ENCODE measurements at regions not wholly inside any gene's neighbourhood (a gene's known extent, or its start where the extent isn't known, plus 50 kb on each side); places are given as distances from the start of the nearest gene placed in this dataset.

- no peak overlapping the region for H3K27ac ChIP-seq (ENCODE audit: control insufficient read depth, insufficient read depth, low read length)
Measured at GRCh38 chr3:70889162-70890019, 577.0 kb upstream of the MDFIC2 start.

DNA sequence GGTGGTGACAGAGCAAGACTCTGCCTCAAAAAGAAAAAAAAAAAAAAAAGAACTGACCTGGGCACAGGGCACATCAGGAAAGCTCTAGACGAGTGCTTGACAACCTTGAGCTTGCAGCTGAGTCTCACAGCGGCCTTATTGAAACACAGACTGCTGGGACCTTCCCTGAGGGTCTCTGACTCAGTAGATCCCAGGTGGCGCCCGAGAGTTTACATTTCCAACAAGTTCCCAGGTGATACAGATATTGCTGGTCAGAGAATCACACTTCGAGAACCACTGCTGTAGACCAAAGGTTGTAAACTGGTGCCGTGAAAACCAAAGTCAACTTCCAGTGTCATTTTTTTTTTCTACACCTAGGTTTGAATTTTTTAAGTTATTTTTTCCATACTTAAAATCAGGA is 573.2 kb upstream of the MDFIC2 start:
- Histone ChIP-seq H3K4me2 (ENCODE audit: control insufficient read depth, extremely low read depth, insufficient read depth, low read depth, low read length) (no peak overlapping the region), H3K9me1 (ENCODE audit: control insufficient read depth, extremely low read depth, insufficient read depth, low read length) (no peaks in the 10 kb centered on the region), H3K79me2 (ENCODE audit: control insufficient read depth, insufficient read depth, low read length) (no peaks in the 10 kb centered on the region), H3K4me1 (ENCODE audit: control insufficient read depth, extremely low read depth, insufficient read depth, low read length) (no peaks in the 10 kb centered on the region), H4K20me1 (ENCODE audit: control insufficient read depth, extremely low read depth, insufficient read depth, low read length) (no peaks in the 10 kb centered on the region), H3K27ac (ENCODE audit: control insufficient read depth, insufficient read depth, low read length) (no peak overlapping the region), H3K9ac (ENCODE audit: control insufficient read depth, extremely low read depth, insufficient read depth, low read length) (no peak overlapping the region), H3K36me3 (ENCODE audit: control insufficient read depth in 2 of 2, extremely low read depth in 1 of 2, insufficient read depth in 2 of 2, low read length in 2 of 2) (no peaks in the 10 kb centered on the region), H3K4me3 (ENCODE audit: control insufficient read depth in 2 of 3, extremely low read depth in 1 of 3, insufficient read depth in 2 of 3, low read depth in 1 of 3, low read length in 3 of 3) (no peak overlapping the region), H3K9me3 (ENCODE audit: control insufficient read depth, low read depth, low read length) (no peaks in the 10 kb centered on the region), H3K27me3 (ENCODE audit: control insufficient read depth, extremely low read depth, insufficient read depth, low read length) (no peaks in the 10 kb centered on the region), H2AFZ (ENCODE audit: control insufficient read depth, low read length) (no peak overlapping the region)
- FAIRE-seq, result no peak
- dilution Hi-C loops (cut with MboI; ENCODE audit: extremely low pct_ligation_motif_present, low sequenced_read_pairs), result no loop called here
- DNase-seq (ENCODE audit: low read depth, low spot score), result no peak
- TF ChIP-seq EZH2 (IDR thresholded peaks at IDR 0.05; ENCODE audit: low read length) (no peak), CTCF (optimal IDR thresholded peaks at IDR 0.05 in 1 of 3, IDR thresholded peaks at IDR 0.05 in 1 of 3, conservative IDR thresholded peaks at IDR 0.05 in 1 of 3; ENCODE audit: extremely low read depth in 1 of 3, insufficient read depth in 2 of 3, low read length in 3 of 3) (no peak)

More at GRCh38 chr3:70889162-70890019, 577.0 kb upstream of the MDFIC2 start:
- H3K27me3 ChIP-seq (ENCODE audit: control insufficient read depth, extremely low read depth, insufficient read depth, low read length), result no peaks in the 10 kb centered on the region
- no peaks in the 10 kb centered on the region for H3K36me3 ChIP-seq (ENCODE audit: control insufficient read depth in 2 of 2, extremely low read depth in 1 of 2, insufficient read depth in 2 of 2, low read length in 2 of 2)
- no peak overlapping the region for H3K9ac ChIP-seq (ENCODE audit: control insufficient read depth, extremely low read depth, insufficient read depth, low read length)
- no peaks in the 10 kb centered on the region for H3K9me3 ChIP-seq (ENCODE audit: control insufficient read depth, low read depth, low read length)
- H4K20me1 ChIP-seq (ENCODE audit: control insufficient read depth, extremely low read depth, insufficient read depth, low read length), result no peaks in the 10 kb centered on the region
- no peak overlapping the region for H2AFZ ChIP-seq (ENCODE audit: control insufficient read depth, low read length)
- no peaks in the 10 kb centered on the region for H3K4me1 ChIP-seq (ENCODE audit: control insufficient read depth, extremely low read depth, insufficient read depth, low read length)
- DNase-seq (ENCODE audit: low read depth, low spot score) (no peak), FAIRE-seq (no peak)
- H3K79me2 ChIP-seq (ENCODE audit: control insufficient read depth, insufficient read depth, low read length), result no peaks in the 10 kb centered on the region
- no peaks in the 10 kb centered on the region for H3K9me1 ChIP-seq (ENCODE audit: control insufficient read depth, extremely low read depth, insufficient read depth, low read length)
- TF ChIP-seq CTCF (optimal IDR thresholded peaks at IDR 0.05 in 1 of 3, IDR thresholded peaks at IDR 0.05 in 1 of 3, conservative IDR thresholded peaks at IDR 0.05 in 1 of 3; ENCODE audit: extremely low read depth in 1 of 3, insufficient read depth in 2 of 3, low read length in 3 of 3), result no peak
- H3K4me3 ChIP-seq (ENCODE audit: control insufficient read depth in 2 of 3, extremely low read depth in 1 of 3, insufficient read depth in 2 of 3, low read depth in 1 of 3, low read length in 3 of 3), result no peak overlapping the region
- no peak overlapping the region for H3K4me2 ChIP-seq (ENCODE audit: control insufficient read depth, extremely low read depth, insufficient read depth, low read depth, low read length)
- dilution Hi-C loops (cut with MboI; ENCODE audit: extremely low pct_ligation_motif_present, low sequenced_read_pairs), result no loop called here
